GM11168 (cell line): ENCODE measurements at regions not wholly inside any gene's neighbourhood (a gene's known extent, or its start where the extent isn't known, plus 50 kb on each side); places are given as distances from the start of the nearest gene placed in this dataset.

Source experiments
- in situ Hi-C: fragments of 300-500 bp; cut with MboI; formaldehyde crosslinking; loops from one replicate; pipeline ENCODE4 v1.12.0; 2022; ENCODE audit warnings: low sequenced_read_pairs; ENCODE audit not compliant: unreplicated experiment

- in situ Hi-C loops, result no loop called here
Measured at GRCh38 chr5:58127255-58128220, 332.3 kb downstream of the PLK2 start.

GRCh38 chr5:58123501-58123900, 336.4 kb downstream of the PLK2 start:
- in situ Hi-C loops, result no loop called here

GRCh38 chr5:58122848-58123392, 337.0 kb downstream of the PLK2 start:
- in situ Hi-C loops, result no loop called here

- in situ Hi-C loops, result no loop called here
Measured at GRCh38 chr5:58122157-58122556, 337.7 kb downstream of the PLK2 start.

- in situ Hi-C loops, result no loop called here
Measured at GRCh38 chr5:58121391-58121790, 338.5 kb downstream of the PLK2 start.

GRCh38 chr5:58117542-58117941, 342.3 kb downstream of the PLK2 start:
- in situ Hi-C loops, result no loop called here

- in situ Hi-C loops, result no loop called here
Measured at GRCh38 chr5:58116346-58116745, 343.5 kb downstream of the PLK2 start.

GRCh38 chr5:58115811-58116210, 344.1 kb downstream of the PLK2 start:
- in situ Hi-C loops, result no loop called here

- in situ Hi-C loops, result no loop called here
Measured at GRCh38 chr5:58114324-58114723, 345.6 kb downstream of the PLK2 start.

GRCh38 chr5:58113172-58113571, 346.7 kb downstream of the PLK2 start:
- in situ Hi-C loops, result no loop called here

- in situ Hi-C loops, result no loop called here
Measured at GRCh38 chr5:58108511-58108910, 351.4 kb downstream of the PLK2 start.

GRCh38 chr5:58107704-58108103, 352.2 kb downstream of the PLK2 start:
- in situ Hi-C loops, result no loop called here

- in situ Hi-C loops, result no loop called here
Measured at GRCh38 chr5:58106754-58107410, 353.0 kb downstream of the PLK2 start.

- in situ Hi-C loops, result no loop called here
Measured at GRCh38 chr5:58105836-58106235, 354.1 kb downstream of the PLK2 start.

GRCh38 chr5:58099257-58099656, 360.6 kb downstream of the PLK2 start:
- in situ Hi-C loops, result no loop called here

- in situ Hi-C loops, result no loop called here
Measured at GRCh38 chr5:58094031-58094430, 365.9 kb downstream of the PLK2 start.

- in situ Hi-C loops, result no loop called here
Measured at GRCh38 chr5:58090704-58091103, 369.2 kb downstream of the PLK2 start.

GRCh38 chr5:58088941-58089340, 370.9 kb downstream of the PLK2 start:
- in situ Hi-C loops, result no loop called here

- in situ Hi-C loops, result no loop called here
Measured at GRCh38 chr5:58087905-58088304, 372.0 kb downstream of the PLK2 start.

- in situ Hi-C loops, result no loop called here
Measured at GRCh38 chr5:58087123-58087522, 372.8 kb downstream of the PLK2 start.

- in situ Hi-C loops, result no loop called here
Measured at GRCh38 chr5:58085800-58086199, 374.1 kb downstream of the PLK2 start.
